SK-N-SH (cell line): ENCODE measurements at regions not wholly inside any gene's neighbourhood (a gene's known extent, or its start where the extent isn't known, plus 50 kb on each side); places are given as distances from the start of the nearest gene placed in this dataset.

Experiments
- CTCF ChIP-seq: fragments of 200-600 bp; sonication (generic); IDR thresholded peaks from 2 replicates; pipeline ENCODE4 v1.6.1; 2017; ENCODE audit warnings: antibody characterized with exemption, mild to moderate bottlenecking, moderate library complexity
- EP300 ChIP-seq, 2 experiments: IDR thresholded peaks; 2 replicates each; pipeline versions ENCODE4 v1.4.0 to v1.6.1; 2012; ENCODE audit warnings: borderline replicate concordance in 1 of 2, low read depth in 1 of 2, low read length in 1 of 2
- MXI1 ChIP-seq: IDR thresholded peaks from 2 replicates; pipeline ENCODE4 v1.6.1; 2012; ENCODE audit warnings: mild to moderate bottlenecking, low read depth, low read length, improper control_type of control experiment
- POLR2AphosphoS5 ChIP-seq: IDR thresholded peaks from 2 replicates; pipeline ENCODE4 v1.6.1; 2012; ENCODE audit warnings: low read depth, low read length
- RFX5 ChIP-seq: IDR thresholded peaks from 2 replicates; pipeline ENCODE4 v1.6.1; 2012; ENCODE audit warnings: mild to moderate bottlenecking, improper control_type of control experiment, low read length
- RXRA ChIP-seq: IDR thresholded peaks from 2 replicates; pipeline ENCODE4 v1.4.0; 2012; ENCODE audit warnings: low read depth, mild to moderate bottlenecking, borderline replicate concordance
- SIN3A ChIP-seq: IDR thresholded peaks from 2 replicates; pipeline ENCODE4 v1.6.1; 2012; ENCODE audit warnings: low read depth, mild to moderate bottlenecking, low read length, moderate library complexity, borderline replicate concordance
- SMC3 ChIP-seq: IDR thresholded peaks from 2 replicates; pipeline ENCODE4 v1.6.1; 2012; ENCODE audit warnings: low read depth, low read length, improper control_type of control experiment
- TAF1 ChIP-seq: IDR thresholded peaks from 2 replicates; pipeline ENCODE4 v1.6.1; 2012; ENCODE audit warnings: low read depth, mild to moderate bottlenecking, low read length, moderate library complexity, borderline replicate concordance
- TF ChIP-seq, protein P1 (sequence below): IDR thresholded peaks from 2 replicates; pipeline ENCODE4 v1.4.0; 2012; ENCODE audit warnings: low read depth

DNA sequence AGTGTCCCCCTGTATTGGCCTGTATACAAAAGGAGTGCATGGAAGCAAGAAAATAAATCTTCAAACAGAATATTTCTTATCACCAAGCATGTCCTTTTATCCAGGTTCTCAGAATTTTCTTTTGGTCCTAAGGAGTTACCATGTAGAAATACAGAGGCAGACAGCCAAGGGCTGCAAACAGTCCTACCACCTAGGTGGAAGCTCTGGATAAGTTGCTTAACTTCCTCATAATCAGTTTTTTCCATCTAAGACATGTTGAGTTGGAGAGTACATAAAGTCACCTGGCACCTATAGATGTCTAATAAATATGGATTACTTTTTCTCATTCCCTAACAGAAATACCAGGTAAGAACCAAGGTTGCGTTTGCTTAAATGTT lies 57.0 kb upstream of the BLID start:
- TF ChIP-seq, protein P1, sequence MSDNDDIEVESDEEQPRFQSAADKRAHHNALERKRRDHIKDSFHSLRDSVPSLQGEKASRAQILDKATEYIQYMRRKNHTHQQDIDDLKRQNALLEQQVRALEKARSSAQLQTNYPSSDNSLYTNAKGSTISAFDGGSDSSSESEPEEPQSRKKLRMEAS, result no peak
- TF ChIP-seq POLR2AphosphoS5 (no peak), RFX5 (no peak), CTCF (no peak), SMC3 (no peak), SIN3A (no peak), EP300 (IDR thresholded peaks at IDR 0.05; ENCODE audit: borderline replicate concordance in 1 of 2, low read depth in 1 of 2, low read length in 1 of 2) (no peak), MXI1 (no peak), TAF1 (no peak), RXRA (no peak)
